ENCODE measurements at regions not wholly inside any gene's neighbourhood (a gene's known extent, or its start where the extent isn't known, plus 50 kb on each side); places are given as distances from the start of the nearest gene placed in this dataset.

DNA sequence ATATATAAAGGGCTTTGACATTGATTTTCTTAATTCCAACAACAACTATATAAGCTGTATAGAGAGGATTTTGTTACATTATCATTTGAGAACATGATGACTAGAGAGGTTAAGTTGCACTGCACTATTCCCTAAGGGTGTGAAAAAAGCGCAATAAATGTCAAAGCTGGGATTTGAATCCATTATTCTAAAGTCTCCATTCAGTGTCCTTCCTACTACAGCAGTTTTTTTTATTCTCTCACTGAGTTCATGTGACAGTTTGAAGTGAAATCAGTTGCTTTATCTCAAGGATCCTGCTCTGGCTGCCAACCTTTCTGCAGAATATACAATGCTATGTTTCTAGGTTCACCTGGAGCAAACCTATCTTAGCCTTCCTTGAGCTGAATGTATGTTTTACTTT is 177.5 kb downstream of the ANKRD50 start:
- Histone ChIP-seq H2AFZ (ENCODE audit: insufficient read depth, low read depth, low read length, poor library complexity, severe bottlenecking) (no peak overlapping the region), H3K9me3 (ENCODE audit: control extremely low read depth in 1 of 3, control insufficient read depth in 2 of 3, insufficient read depth in 1 of 3, low read length in 2 of 3) (no peaks in the 10 kb centered on the region), H3K9ac (ENCODE audit: low read length) (no peak overlapping the region), H3K79me2 (ENCODE audit: control insufficient read depth, insufficient read depth, low read length) (no peaks in the 10 kb centered on the region), H4K20me1 (ENCODE audit: control insufficient read depth, insufficient read depth, low read length, poor library complexity, severe bottlenecking) (no peaks in the 10 kb centered on the region), H3K4me2 (replicated peaks; ENCODE audit: low read depth, low read length, poor library complexity, severe bottlenecking) (no peak overlapping the region), H3K27me3 (replicated peaks in 1 of 4; ENCODE audit: control extremely low read depth in 1 of 4, control insufficient read depth in 3 of 4, insufficient read depth in 4 of 4, low read length in 3 of 4) (no peaks in the 10 kb centered on the region), H3K4me3 (ENCODE audit: control extremely low read depth in 1 of 5, extremely low read depth in 1 of 5, insufficient read depth in 1 of 5, low read depth in 2 of 5, low read length in 4 of 5) (no peak overlapping the region), H3K27ac (ENCODE audit: low read length in 2 of 2) (no peak overlapping the region), H3K4me1 (ENCODE audit: control insufficient read depth in 2 of 2, insufficient read depth in 2 of 2, low read length in 2 of 2) (no peaks in the 10 kb centered on the region), H3K36me3 (replicated peaks in 1 of 2; ENCODE audit: control extremely low read depth in 1 of 2, control insufficient read depth in 1 of 2, extremely low read depth in 1 of 2, insufficient read depth in 2 of 2, low read length in 1 of 2) (no peaks in the 10 kb centered on the region)
- WGBS (ENCODE audit: insufficient coverage) = no CpG with 5 or more reads among the region's 1 CpG
- DNase-seq (no peak), ATAC-seq (ENCODE audit: low read depth) (no peak)
- TF ChIP-seq EZH2 (IDR thresholded peaks at IDR 0.05; ENCODE audit: borderline replicate concordance, insufficient read depth, low read depth, low read length, poor library complexity, severe bottlenecking) = no peak
- TF ChIP-seq, protein P1, sequence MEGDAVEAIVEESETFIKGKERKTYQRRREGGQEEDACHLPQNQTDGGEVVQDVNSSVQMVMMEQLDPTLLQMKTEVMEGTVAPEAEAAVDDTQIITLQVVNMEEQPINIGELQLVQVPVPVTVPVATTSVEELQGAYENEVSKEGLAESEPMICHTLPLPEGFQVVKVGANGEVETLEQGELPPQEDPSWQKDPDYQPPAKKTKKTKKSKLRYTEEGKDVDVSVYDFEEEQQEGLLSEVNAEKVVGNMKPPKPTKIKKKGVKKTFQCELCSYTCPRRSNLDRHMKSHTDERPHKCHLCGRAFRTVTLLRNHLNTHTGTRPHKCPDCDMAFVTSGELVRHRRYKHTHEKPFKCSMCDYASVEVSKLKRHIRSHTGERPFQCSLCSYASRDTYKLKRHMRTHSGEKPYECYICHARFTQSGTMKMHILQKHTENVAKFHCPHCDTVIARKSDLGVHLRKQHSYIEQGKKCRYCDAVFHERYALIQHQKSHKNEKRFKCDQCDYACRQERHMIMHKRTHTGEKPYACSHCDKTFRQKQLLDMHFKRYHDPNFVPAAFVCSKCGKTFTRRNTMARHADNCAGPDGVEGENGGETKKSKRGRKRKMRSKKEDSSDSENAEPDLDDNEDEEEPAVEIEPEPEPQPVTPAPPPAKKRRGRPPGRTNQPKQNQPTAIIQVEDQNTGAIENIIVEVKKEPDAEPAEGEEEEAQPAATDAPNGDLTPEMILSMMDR (IDR thresholded peaks at IDR 0.05) = no peak
- no peaks in the 10 kb centered on the region for H3K4me1 Mint-ChIP-seq
- no peak overlapping the region for H3K27ac Mint-ChIP-seq
- CTCF ChIA-PET = no interaction called here
- POLR2A ChIA-PET = no interaction called here
- H3K4me3 Mint-ChIP-seq = no peak overlapping the region
- intact Hi-C loops (cut with micrococcal nuclease) = no loop called here
- H3K9me3 Mint-ChIP-seq (ENCODE audit: insufficient read depth) = no peaks in the 10 kb centered on the region
- no peaks in the 10 kb centered on the region for H3K27me3 Mint-ChIP-seq

DNA sequence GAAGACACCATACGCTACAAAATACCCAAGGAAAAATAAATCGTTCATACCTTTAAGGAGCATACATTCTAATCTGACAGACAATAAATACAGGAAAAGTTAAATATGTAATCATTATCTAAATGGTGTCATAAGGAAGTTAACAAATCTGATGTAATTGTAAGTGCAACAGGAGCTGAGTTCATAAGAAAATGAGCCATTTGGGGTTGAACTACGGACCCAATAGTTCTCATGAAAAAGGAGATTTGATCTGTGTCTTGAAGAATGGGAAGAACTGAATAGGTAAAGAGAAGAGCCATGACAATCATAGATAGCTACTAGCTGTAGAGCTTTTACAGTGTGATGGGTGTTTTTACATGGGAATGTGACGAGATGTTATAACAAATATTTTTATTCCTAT is 175.6 kb downstream of the ANKRD50 start:
- ATAC-seq (ENCODE audit: low read depth) = no peak
- Histone ChIP-seq H3K9me3 (ENCODE audit: control extremely low read depth in 1 of 3, control insufficient read depth in 2 of 3, insufficient read depth in 1 of 3, low read length in 2 of 3) (no peaks in the 10 kb centered on the region), H3K79me2 (ENCODE audit: control insufficient read depth, insufficient read depth, low read length) (no peaks in the 10 kb centered on the region), H4K20me1 (ENCODE audit: control insufficient read depth, insufficient read depth, low read length, poor library complexity, severe bottlenecking) (no peaks in the 10 kb centered on the region), H3K36me3 (replicated peaks in 1 of 2; ENCODE audit: control extremely low read depth in 1 of 2, control insufficient read depth in 1 of 2, extremely low read depth in 1 of 2, insufficient read depth in 2 of 2, low read length in 1 of 2) (no peaks in the 10 kb centered on the region), H3K27ac (ENCODE audit: low read length in 2 of 2) (no peak overlapping the region), H3K9ac (ENCODE audit: low read length) (no peak overlapping the region), H3K4me1 (ENCODE audit: control insufficient read depth in 2 of 2, insufficient read depth in 2 of 2, low read length in 2 of 2) (no peaks in the 10 kb centered on the region), H2AFZ (ENCODE audit: insufficient read depth, low read depth, low read length, poor library complexity, severe bottlenecking) (no peak overlapping the region), H3K27me3 (replicated peaks in 1 of 4; ENCODE audit: control extremely low read depth in 1 of 4, control insufficient read depth in 3 of 4, insufficient read depth in 4 of 4, low read length in 3 of 4) (no peaks in the 10 kb centered on the region), H3K4me2 (replicated peaks; ENCODE audit: low read depth, low read length, poor library complexity, severe bottlenecking) (no peak overlapping the region), H3K4me3 (ENCODE audit: control extremely low read depth in 1 of 5, extremely low read depth in 1 of 5, insufficient read depth in 1 of 5, low read depth in 2 of 5, low read length in 4 of 5) (no peak overlapping the region)
- Mint-ChIP-seq H3K4me1 (no peaks in the 10 kb centered on the region), H3K27ac (no peak overlapping the region), H3K4me3 (no peak overlapping the region), H3K27me3 (no peaks in the 10 kb centered on the region), H3K9me3 (ENCODE audit: insufficient read depth) (no peaks in the 10 kb centered on the region)
- TF ChIP-seq, protein P1 (IDR thresholded peaks at IDR 0.05) = no peak
- no peak for TF ChIP-seq EZH2 (IDR thresholded peaks at IDR 0.05; ENCODE audit: borderline replicate concordance, insufficient read depth, low read depth, low read length, poor library complexity, severe bottlenecking)
- no peak for DNase-seq
- ChIA-PET POLR2A (no interaction called here), CTCF (no interaction called here)
- intact Hi-C loops (cut with micrococcal nuclease) = no loop called here
- 75% methylated on average over 1 of the region's 4 CpGs for WGBS (ENCODE audit: insufficient coverage)

All from B cell (primary cell).